ENCODE measurements at regions not wholly inside any gene's neighbourhood (a gene's known extent, or its start where the extent isn't known, plus 50 kb on each side); places are given as distances from the start of the nearest gene placed in this dataset.

- Histone ChIP-seq H3K4me1 (no peaks in the 10 kb centered on the region), H3K36me3 (no peaks in the 10 kb centered on the region), H3K27ac (replicated peaks) (no peak overlapping the region), H3K4me3 (no peak overlapping the region), H3K9me3 (replicated peaks) (no peaks in the 10 kb centered on the region), H3K27me3 (ENCODE audit: low read depth) (no peaks in the 10 kb centered on the region)
- DNase-seq = no peak
- intact Hi-C loops (cut with micrococcal nuclease) = no loop called here
- TF ChIP-seq CTCF (IDR thresholded peaks at IDR 0.05; ENCODE audit: borderline replicate concordance) = no peak
These were observed 162.0 kb downstream of the EFNB2 start for GRCh38 chr13:106373304-106373988.

- Histone ChIP-seq H3K4me3 (no peak overlapping the region), H3K27me3 (ENCODE audit: low read depth) (no peaks in the 10 kb centered on the region), H3K27ac (replicated peaks) (no peak overlapping the region), H3K4me1 (no peaks in the 10 kb centered on the region), H3K36me3 (no peaks in the 10 kb centered on the region), H3K9me3 (replicated peaks) (no peaks in the 10 kb centered on the region)
- DNase-seq = no peak
- intact Hi-C loops (cut with micrococcal nuclease) = no loop called here
- no peak for TF ChIP-seq CTCF (IDR thresholded peaks at IDR 0.05; ENCODE audit: borderline replicate concordance)
These were observed 163.0 kb downstream of the EFNB2 start for GRCh38 chr13:106372199-106373155.

- Histone ChIP-seq H3K9me3 (replicated peaks) (no peaks in the 10 kb centered on the region), H3K27ac (replicated peaks) (no peak overlapping the region), H3K4me3 (no peak overlapping the region), H3K27me3 (ENCODE audit: low read depth) (no peaks in the 10 kb centered on the region), H3K36me3 (no peaks in the 10 kb centered on the region), H3K4me1 (no peaks in the 10 kb centered on the region)
- DNase-seq = no peak
- no peak for TF ChIP-seq CTCF (IDR thresholded peaks at IDR 0.05; ENCODE audit: borderline replicate concordance)
- intact Hi-C loops (cut with micrococcal nuclease) = no loop called here
These were observed 164.4 kb downstream of the EFNB2 start for GRCh38 chr13:106371024-106371423.

GRCh38 chr13:106369858-106370257 lies 165.6 kb downstream of the EFNB2 start:
- Histone ChIP-seq H3K9me3 (replicated peaks) (peaks cover 8% of the 10 kb centered on the region), H3K27me3 (ENCODE audit: low read depth) (no peaks in the 10 kb centered on the region), H3K36me3 (no peaks in the 10 kb centered on the region), H3K27ac (replicated peaks) (no peak overlapping the region), H3K4me3 (no peak overlapping the region), H3K4me1 (no peaks in the 10 kb centered on the region)
- TF ChIP-seq CTCF (IDR thresholded peaks at IDR 0.05; ENCODE audit: borderline replicate concordance) = no peak
- DNase-seq = no peak
- intact Hi-C loops (cut with micrococcal nuclease) = no loop called here

- no peaks in the 10 kb centered on the region for H3K4me1 ChIP-seq
- H3K27me3 ChIP-seq (ENCODE audit: low read depth) = no peaks in the 10 kb centered on the region
- intact Hi-C loops (cut with micrococcal nuclease) = no loop called here
- peaks cover 16% of the 10 kb centered on the region for H3K9me3 ChIP-seq (replicated peaks)
- TF ChIP-seq CTCF (IDR thresholded peaks at IDR 0.05; ENCODE audit: borderline replicate concordance) = no peak
- H3K27ac ChIP-seq (replicated peaks) = no peak overlapping the region
- DNase-seq = no peak
- no peaks in the 10 kb centered on the region for H3K36me3 ChIP-seq
- no peak overlapping the region for H3K4me3 ChIP-seq
These were observed 166.4 kb downstream of the EFNB2 start for GRCh38 chr13:106369091-106369490.
